Uterus (tissue), 2 donors: ENCODE measurements at regions not wholly inside any gene's neighbourhood (a gene's known extent, or its start where the extent isn't known, plus 50 kb on each side); places are given as distances from the start of the nearest gene placed in this dataset.

Source experiments
- CTCF ChIP-seq, 4 experiments: fragments of 200-600 bp in 2 of 4; fragments of 450-650 bp in 2 of 4; sonication (generic) in 2 of 4; IDR thresholded peaks; one replicate each; pipeline ENCODE4 v1.5.1; 2016 to 2019; ENCODE audit warnings: antibody characterized with exemption in 4 of 4, mild to moderate bottlenecking in 2 of 4, moderate library complexity in 1 of 4
- POLR2A ChIP-seq, 2 donors: fragments of 450-650 bp; IDR thresholded peaks; one replicate each; pipeline ENCODE4 v1.6.1; 2016; ENCODE audit warnings: antibody characterized with exemption in 2 of 2, mild to moderate bottlenecking in 1 of 2, moderate library complexity in 1 of 2

- TF ChIP-seq CTCF (IDR thresholded peaks at IDR 0.05) (no peak), POLR2A (IDR thresholded peaks at IDR 0.05) (no peak)
Observed at GRCh38 chr2:133966720-133967304, 287.1 kb upstream of the MGAT5 start.
